GM19395 (cell line): ENCODE measurements at regions not wholly inside any gene's neighbourhood (a gene's known extent, or its start where the extent isn't known, plus 50 kb on each side); places are given as distances from the start of the nearest gene placed in this dataset.

Experiments used
- ATAC-seq: cut with Tn5 transposase; IDR thresholded peaks from one replicate; pipeline ENCODE4 v1.9.1; 2021; ENCODE audit warnings: mild to moderate bottlenecking, moderate library complexity; ENCODE audit not compliant: unreplicated experiment

- no peak for ATAC-seq
Measured at GRCh38 chr6:96460052-96460700, 61.4 kb upstream of the UFL1 start.

- peak; percentile 34 for ATAC-seq
Measured at GRCh38 chr6:96465321-96465903, 56.2 kb upstream of the UFL1 start.

- peak; percentile 73 for ATAC-seq
Measured at GRCh38 chr6:96466147-96466863, 55.3 kb upstream of the UFL1 start.

DNA sequence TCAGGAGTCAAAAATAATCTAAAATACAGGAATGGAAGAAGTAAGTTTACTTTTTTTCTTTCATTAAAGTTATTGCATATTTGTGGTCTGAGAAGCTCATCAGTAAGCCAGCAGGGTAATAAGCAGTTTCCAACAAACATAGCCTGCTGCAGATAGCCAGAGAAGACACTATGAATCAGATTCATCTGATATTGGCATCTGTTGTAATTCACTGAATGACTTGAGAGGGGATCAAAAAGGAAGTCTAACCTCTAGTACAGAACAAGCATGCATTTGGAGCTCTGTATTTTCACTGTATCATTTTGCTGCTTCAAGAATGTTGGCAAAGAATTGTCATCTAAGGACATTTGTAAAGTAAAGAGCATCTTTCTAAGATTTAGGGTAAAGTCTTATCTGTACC, 53.8 kb upstream of the UFL1 start:
- ATAC-seq: no peak

DNA sequence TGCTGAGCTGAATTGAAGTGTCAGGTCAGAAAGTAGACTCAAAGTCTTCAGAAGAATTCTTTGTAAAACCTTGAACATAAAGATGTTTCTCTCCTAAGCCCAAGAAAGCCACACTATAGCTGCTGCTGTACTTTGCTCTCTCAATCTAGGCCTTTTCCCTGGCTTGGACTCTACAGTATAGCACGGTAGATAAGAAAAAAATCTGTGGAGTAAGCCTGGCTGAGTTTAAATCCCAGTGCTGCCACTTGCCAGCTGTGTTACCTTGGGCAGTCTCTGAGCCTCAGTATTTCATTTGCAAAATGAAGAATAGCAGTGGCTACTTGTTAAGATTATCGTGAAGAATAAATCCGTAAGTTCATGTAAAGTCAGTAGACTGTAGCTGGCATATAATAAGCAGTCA, 53.3 kb upstream of the UFL1 start:
- no peak for ATAC-seq

DNA sequence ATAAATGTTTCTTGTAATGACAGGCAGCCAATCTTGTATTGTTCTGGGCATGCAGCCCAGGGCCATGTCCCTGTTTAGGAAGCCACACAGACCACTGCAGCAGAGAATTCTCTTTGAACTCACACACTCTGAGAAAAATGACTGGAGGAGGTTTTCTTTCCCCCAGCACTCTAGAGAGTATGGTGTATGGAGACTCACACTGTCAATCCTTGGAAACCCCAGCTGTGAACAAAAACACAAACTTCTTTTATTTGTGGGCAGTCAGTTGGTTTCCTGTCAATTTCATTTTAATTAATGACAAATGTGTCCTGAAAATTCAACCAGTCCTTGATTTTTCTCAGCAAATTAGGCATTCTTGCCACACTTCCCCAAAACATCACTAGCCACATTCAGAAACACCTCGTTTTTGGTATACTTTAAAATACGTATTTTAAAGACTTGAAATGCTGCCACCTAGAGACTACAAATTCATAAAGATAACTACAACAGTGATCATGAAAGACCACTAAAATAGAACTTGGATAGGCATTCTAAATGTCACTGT, 52.9 kb upstream of the UFL1 start:
- no peak for ATAC-seq

GRCh38 chr6:96469312-96469711, 52.3 kb upstream of the UFL1 start:
- ATAC-seq: no peak

GRCh38 chr6:96470296-96470695, 51.3 kb upstream of the UFL1 start:
- no peak for ATAC-seq
